Activated CD8-positive, alpha-beta memory T cell treated with anti-CD3 and anti-CD28 coated beads for 48 hours (primary cell): ENCODE measurements at regions not wholly inside any gene's neighbourhood (a gene's known extent, or its start where the extent isn't known, plus 50 kb on each side); places are given as distances from the start of the nearest gene placed in this dataset.

Source experiments
- DNase-seq, 3 experiments: peaks; one replicate each; pipeline ENCODE4 v3.0.0-alpha.2; 2020; ENCODE audit warnings: low read depth in 2 of 3, low spot score in 2 of 3

GRCh38 chr19:30910485-30911240, 438.6 kb downstream of the TSHZ3 start:
- DNase-seq, result no peak

- DNase-seq, result no peak
Observed at GRCh38 chr19:30909216-30909615, 440.0 kb downstream of the TSHZ3 start.

GRCh38 chr19:30908262-30908771, 440.9 kb downstream of the TSHZ3 start:
- no peak for DNase-seq

DNA sequence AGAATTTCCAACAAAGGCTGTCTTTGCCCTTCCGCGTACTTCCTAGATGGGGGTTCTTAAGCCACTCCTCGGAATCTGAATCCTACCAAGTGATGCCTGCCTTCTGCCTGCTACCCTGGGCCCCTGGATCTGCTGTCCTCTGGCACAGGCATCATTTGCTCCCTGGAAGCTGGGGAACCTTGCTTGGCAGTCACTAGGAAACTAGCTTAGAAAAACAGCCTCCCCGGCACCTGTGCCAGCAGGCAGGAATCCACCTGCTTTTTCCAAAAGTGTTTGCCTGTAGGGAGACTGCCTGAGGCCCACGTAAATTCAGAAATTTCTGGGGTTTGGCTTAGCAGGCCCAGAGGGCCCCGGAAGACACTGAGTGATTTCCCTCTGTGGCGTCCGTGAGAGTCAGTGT, 442.4 kb downstream of the TSHZ3 start:
- DNase-seq, result no peak

DNA sequence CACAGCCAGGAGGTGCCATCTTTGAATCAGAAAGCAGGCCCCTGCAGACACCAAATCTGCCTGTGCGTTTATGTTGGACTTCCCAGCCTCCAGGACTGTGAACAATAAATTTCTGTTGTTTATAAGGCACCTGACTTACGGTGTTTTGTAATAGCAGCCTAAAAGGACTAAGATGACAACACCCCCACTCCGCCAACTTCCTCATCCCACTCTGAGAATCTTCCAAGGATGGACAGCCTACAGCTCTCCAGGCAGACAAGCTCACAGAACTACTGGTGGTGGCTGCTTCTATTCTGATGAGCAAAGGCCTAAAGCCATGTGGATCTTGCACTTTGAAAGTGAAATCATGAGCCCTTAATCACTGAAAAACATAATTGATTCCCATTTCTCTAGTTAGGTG, 449.2 kb downstream of the TSHZ3 start:
- DNase-seq, result no peak

DNA sequence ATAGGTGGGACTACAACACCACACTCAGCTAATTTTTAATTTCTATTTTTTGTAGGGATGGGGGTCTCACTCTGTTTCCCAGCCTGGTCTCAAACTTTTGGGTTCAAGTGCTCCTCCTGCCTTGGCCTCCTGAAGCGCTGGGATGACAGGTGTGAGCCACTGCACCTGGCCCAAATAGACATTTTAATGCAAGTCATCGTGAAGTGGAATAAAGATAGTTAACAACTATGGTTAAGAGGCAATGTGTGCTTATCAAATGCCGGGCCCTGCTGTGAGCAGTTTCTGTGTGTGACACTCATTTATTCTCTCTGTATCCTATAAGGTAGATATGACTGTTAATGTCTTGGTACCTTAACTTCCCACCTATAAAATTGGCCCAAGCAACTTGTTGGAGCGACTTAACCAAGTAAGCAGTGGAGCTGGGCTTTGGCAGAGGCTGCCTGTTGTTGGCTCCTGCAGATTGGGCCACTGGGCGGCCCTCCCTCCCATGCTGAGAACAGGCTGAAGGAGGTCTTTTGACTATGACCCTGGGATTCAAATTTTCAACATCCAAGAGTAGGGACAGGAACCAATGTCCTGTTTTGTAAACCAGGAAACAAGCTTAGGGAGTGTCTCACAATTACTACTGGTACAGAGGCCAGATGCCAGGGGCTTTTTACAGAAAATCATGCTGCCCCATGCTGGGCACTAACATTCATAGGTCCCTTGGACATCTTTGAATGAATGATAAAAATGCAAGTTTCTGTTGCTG, 450.7 kb downstream of the TSHZ3 start:
- no peak for DNase-seq

- no peak for DNase-seq
Observed at GRCh38 chr19:30897553-30897952, 451.7 kb downstream of the TSHZ3 start.

DNA sequence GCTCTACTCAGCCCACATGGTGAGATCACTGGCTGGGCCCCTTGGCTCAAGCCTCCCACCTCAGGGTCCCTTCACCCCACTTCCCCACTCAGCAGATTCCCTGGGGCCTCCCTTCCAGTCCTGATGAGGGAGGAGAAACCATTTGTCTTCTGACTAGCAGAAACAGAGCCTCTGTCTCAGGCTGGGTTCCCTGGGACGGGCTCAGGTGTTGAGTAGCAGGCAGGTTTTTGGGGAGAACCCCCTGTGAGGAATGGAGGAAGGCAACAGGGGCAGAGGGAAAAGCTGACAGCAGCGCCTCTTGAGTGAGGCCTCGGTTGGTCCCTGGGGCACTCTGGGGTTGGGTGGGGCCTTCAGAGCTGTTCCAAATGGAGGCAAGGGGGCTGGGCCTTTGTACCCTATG, 452.2 kb downstream of the TSHZ3 start:
- DNase-seq, result no peak

DNA sequence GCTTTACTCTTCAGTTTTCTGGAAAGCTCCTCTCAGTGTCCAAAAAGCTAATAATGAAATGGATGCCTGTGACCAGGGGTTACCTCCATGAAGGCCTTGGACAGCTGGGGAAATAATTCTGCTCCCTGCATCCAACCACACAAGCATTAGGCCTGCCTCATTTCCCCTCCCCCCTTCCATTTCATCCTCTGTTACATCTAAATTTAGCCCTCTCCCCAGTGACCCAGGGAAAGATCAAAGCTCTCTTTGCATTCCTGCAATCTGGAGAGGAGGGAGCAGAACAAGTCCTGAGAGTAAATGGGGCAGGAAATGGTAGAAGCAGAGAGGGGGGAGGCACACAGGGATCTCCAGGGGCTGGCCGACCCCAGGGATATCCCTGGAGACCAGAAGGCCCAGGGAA, 452.7 kb downstream of the TSHZ3 start:
- DNase-seq, result no peak

DNA sequence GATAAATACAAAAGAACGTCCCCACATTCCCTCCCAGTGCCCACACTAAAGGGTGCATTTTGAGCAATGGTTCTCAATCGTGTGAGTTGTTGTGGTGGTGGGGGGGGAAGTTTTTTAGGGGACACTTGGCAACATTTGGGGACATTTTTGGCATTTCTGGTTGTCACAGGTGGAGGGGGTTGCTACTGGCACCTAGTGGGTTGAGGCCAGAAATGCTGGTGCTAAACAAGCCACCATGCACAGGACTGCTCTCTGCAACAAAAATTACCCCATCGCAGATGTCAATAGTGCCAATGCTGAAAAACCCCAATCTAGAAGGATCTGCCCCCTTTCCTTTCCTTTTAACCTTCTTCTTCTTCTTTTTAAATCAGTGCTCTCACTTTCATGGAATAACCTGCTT, 453.3 kb downstream of the TSHZ3 start:
- DNase-seq, result no peak

GRCh38 chr19:30891051-30891450, 458.2 kb downstream of the TSHZ3 start:
- no peak for DNase-seq

DNA sequence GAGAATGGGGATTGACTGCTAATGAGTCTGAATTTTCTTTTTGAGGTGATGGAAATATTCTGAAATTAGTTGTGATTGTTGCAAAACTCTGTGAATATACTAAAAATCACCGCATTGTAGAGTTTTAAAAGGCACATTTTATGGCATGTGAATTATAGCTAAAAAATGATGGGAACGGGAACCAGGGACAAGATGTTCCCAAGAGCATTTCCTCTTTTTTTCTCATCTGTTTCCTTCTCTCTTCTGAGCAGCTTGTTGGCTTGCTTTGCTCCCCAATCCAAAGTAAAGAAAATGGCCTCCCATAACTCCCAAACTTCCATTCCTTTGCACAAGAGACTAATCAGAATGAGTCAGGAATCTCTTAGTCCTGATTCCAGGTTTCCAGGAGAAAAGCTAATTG, 459.2 kb downstream of the TSHZ3 start:
- no peak for DNase-seq

DNA sequence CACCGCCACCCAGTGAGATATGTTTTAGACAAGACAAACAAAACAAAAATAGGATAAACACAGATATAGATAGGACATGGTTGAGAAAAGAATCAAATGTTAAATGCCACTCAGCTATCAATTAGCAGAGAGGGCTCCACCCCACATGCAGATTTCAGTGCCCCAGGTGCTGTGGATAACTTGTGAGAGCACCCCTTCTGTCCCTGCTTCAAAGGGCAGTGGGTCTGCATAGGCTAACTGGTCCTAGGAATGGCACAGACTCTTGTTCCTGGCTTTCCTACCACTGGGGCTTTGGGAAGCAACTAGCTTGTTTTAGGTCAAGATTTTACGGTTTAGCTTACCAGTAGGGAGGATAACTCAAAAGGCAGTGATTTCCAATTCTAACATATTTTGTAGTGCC, 460.3 kb downstream of the TSHZ3 start:
- DNase-seq, result no peak

DNA sequence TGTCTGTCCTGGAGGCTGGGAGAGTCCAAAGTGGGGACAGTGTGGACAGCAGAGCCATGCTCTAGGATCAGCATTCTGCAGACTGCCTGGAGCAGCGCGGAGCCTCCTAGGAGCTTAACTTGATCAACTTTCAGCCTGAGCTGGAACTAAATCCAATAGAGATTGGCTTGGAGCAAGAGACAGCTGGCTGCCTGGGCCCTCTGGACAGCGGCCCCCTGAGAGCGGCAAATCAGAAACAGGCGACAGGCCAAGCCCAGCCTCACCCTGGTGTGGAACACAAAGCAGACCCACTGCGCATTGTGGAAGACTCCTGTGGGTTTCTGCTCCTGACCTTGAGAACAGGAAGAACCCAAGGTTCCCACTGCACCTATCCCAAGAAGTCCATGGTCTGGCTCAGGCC, 462.2 kb downstream of the TSHZ3 start:
- DNase-seq, result no peak

GRCh38 chr19:30886222-30886621, 463.0 kb downstream of the TSHZ3 start:
- DNase-seq, result no peak

- DNase-seq, result no peak
Observed at GRCh38 chr19:30884146-30884812, 465.0 kb downstream of the TSHZ3 start.

DNA sequence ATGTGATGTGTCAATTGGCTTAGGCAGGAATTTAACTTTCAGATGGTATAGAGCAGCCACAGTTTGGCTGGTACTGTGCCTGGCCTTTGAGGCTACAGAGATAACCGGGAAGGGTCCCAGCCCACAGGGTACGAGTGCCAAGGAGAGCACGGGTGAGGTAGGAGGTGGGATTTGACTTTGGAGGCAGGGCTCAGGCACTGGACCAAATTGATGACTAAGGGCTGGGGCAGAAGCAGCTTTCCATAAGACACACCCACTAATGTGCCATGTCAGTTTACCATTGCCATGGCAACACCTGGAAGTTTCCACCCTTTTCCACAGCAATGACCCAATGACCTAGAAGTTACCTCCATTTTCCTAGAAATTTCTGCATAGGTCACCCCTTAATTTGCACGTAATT, 466.2 kb downstream of the TSHZ3 start:
- DNase-seq, result no peak

- DNase-seq, result no peak
Observed at GRCh38 chr19:30882411-30883005, 466.7 kb downstream of the TSHZ3 start.

DNA sequence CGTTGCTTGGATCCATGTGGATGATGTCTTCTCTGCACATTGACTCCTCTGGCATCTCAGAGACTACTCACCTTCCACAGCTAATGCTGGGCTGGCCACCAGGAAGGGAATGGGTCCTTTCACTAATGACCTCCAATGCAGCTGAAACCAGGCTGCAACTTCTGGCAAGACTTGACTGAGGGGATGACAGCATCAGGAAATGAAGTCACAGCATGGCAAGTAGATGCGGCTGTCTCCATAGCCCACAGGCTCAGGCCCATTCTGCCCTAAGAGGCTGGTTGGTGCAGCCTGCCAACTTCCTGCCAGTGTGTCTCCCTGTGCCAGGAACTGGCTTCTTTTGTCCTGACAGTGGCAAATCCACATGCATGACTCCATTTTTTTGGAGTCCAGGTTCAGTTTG, 467.3 kb downstream of the TSHZ3 start:
- DNase-seq, result no peak

DNA sequence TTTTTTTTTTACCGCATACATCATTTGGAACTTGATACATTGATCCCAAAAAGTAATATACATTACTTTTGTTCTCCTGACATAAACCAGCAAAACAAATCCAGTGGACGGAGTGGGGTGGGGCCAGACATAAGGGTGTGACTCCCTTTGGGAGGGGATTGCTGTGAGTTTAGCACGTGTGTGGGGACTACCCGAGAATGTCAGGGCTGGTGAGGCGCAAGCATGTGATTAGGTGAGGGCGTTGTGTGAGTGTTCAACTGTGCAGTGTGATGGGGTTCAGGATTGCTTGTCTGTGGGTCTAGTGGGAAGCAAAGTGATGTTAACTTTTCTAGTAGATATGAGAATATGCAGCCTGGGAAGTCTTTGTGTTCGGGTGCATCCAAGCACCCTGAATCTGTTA, 468.0 kb downstream of the TSHZ3 start:
- DNase-seq, result no peak

GRCh38 chr19:30880551-30880950, 468.7 kb downstream of the TSHZ3 start:
- no peak for DNase-seq

- DNase-seq, result no peak
Observed at GRCh38 chr19:30880151-30880550, 469.1 kb downstream of the TSHZ3 start.
